Immature natural killer cell (primary cell): ENCODE measurements at regions not wholly inside any gene's neighbourhood (a gene's known extent, or its start where the extent isn't known, plus 50 kb on each side); places are given as distances from the start of the nearest gene placed in this dataset.
A peak's percentile ranks its signal among the peaks of the same experiment; 100 is the strongest.

Experiments
- DNase-seq, 3 donors: peaks; one replicate each; pipeline ENCODE4 v3.0.0; 2022; ENCODE audit warnings: mixed read lengths in 1 of 3
- H3K27ac Mint-ChIP-seq, 6 donors: one replicate each; pipeline ENCODE4 v1.8.0; 2020; ENCODE audit warnings: mixed read lengths in 6 of 6, mild to moderate bottlenecking in 5 of 6, inconsistent platforms in 4 of 6, moderate library complexity in 3 of 6
- H3K27me3 Mint-ChIP-seq, 3 donors: one replicate each; pipeline ENCODE4 v1.8.0; 2020 to 2021; ENCODE audit warnings: low read depth in 3 of 3, mild to moderate bottlenecking in 3 of 3, mixed read lengths in 3 of 3, moderate library complexity in 3 of 3, inconsistent platforms in 1 of 3
- H3K36me3 Mint-ChIP-seq, 3 donors: one replicate each; pipeline ENCODE4 v1.8.0; 2020; ENCODE audit warnings: mixed read lengths in 3 of 3, inconsistent platforms in 2 of 3, mild to moderate bottlenecking in 2 of 3
- H3K4me1 Mint-ChIP-seq, 2 donors: one replicate each; pipeline ENCODE4 v1.8.0; 2020; ENCODE audit warnings: inconsistent platforms in 2 of 2, mild to moderate bottlenecking in 2 of 2, mixed read lengths in 2 of 2, moderate library complexity in 1 of 2
- H3K4me3 Mint-ChIP-seq, 5 donors: one replicate each; pipeline ENCODE4 v1.8.0; 2020; ENCODE audit warnings: mild to moderate bottlenecking in 5 of 5, mixed read lengths in 5 of 5, inconsistent platforms in 3 of 5, moderate library complexity in 3 of 5
- H3K9me3 Mint-ChIP-seq, 6 donors: one replicate each; pipeline ENCODE4 v1.8.0; 2020; ENCODE audit warnings: mild to moderate bottlenecking in 6 of 6, mixed read lengths in 6 of 6, inconsistent platforms in 4 of 6, moderate library complexity in 3 of 6

DNA sequence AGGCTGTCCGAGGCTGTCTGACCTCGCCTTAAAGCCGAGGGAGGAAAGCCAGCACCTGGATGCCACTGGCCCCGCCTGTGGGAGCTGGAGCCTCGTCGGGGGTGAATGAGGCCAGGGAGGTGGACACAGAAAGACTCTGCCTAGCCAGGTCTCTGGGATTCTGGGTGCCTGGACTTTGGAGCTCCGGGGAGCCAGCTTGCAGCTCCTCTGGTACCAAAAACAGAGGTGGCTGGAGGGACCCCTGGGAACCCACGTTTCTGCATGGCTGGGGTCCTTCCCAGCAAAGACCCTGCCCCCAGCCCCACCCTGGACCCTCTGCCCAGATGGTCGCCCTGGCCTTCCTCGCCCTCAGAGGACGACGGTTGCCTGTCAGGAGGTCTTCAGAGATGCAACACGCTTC lies 239.7 kb downstream of the BRD1 start:
- peaks cover 0 to 5% (median 5%) of the 10 kb centered on the region in 3 donors for H3K27me3 Mint-ChIP-seq
- H3K36me3 Mint-ChIP-seq: peaks cover 0 to 4% (median 0%) of the 10 kb centered on the region in 3 donors
- no peaks in the 10 kb centered on the region for H3K9me3 Mint-ChIP-seq
- H3K27ac Mint-ChIP-seq: no peak overlapping the region
- peaks cover 0 to 6% of the 10 kb centered on the region in 2 donors for H3K4me1 Mint-ChIP-seq
- no peak for DNase-seq
- no peak overlapping the region for H3K4me3 Mint-ChIP-seq

DNA sequence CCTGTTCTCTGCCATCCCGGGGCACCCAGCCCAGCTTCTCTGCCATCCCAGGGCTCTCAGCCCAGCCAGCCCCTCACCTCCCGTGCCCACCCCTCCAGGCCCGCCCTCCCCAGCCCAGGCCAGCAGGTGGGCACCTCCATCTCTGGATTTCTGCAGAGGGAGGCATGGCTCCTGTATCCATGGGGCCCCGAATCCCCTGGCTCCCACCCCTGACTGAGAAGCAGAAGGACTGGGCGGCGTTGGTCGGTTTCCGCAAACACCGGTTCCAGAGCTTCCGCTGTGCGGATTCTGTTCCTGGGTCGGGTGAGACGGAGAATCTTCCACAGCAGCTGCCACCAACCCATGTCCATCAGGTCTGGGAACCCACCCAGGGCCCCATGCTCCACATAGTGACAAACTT lies 240.3 kb downstream of the BRD1 start:
- peaks cover 0 to 4% (median 0%) of the 10 kb centered on the region in 3 donors for H3K36me3 Mint-ChIP-seq
- H3K27me3 Mint-ChIP-seq: peaks cover 0 to 6% (median 5%) of the 10 kb centered on the region in 3 donors
- DNase-seq: no peak
- peaks cover 0 to 6% of the 10 kb centered on the region in 2 donors for H3K4me1 Mint-ChIP-seq
- H3K9me3 Mint-ChIP-seq: no peaks in the 10 kb centered on the region
- no peak overlapping the region for H3K4me3 Mint-ChIP-seq
- no peak overlapping the region for H3K27ac Mint-ChIP-seq

DNA sequence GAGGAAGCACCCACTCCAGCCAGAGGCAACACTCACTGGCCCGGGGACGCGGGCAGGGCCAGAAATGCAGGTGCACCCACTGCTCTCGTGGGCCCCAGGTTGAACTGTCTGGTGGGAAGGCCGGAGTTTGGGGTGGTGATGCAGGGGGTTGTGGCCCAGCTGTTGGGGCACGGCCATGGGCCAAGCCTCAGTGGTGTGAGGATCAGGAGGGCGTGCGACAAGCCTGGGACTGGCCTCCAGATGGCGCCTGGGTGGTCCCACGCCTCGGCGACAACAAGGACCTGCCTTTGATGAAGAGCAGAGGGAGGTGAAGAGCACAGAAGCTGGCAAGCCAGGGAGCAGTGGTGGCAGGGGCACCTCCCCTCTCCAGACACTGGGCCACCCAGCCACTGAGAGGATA lies 240.8 kb downstream of the BRD1 start:
- Mint-ChIP-seq H3K27me3 (peaks cover 0 to 6% (median 5%) of the 10 kb centered on the region in 3 donors), H3K36me3 (peaks cover 0 to 4% (median 0%) of the 10 kb centered on the region in 3 donors), H3K27ac (peak overlapping the region in 1 of 6 donors; percentile 24), H3K4me3 (no peak overlapping the region), H3K9me3 (no peaks in the 10 kb centered on the region), H3K4me1 (peaks cover 0 to 6% of the 10 kb centered on the region in 2 donors)
- DNase-seq: no peak

DNA sequence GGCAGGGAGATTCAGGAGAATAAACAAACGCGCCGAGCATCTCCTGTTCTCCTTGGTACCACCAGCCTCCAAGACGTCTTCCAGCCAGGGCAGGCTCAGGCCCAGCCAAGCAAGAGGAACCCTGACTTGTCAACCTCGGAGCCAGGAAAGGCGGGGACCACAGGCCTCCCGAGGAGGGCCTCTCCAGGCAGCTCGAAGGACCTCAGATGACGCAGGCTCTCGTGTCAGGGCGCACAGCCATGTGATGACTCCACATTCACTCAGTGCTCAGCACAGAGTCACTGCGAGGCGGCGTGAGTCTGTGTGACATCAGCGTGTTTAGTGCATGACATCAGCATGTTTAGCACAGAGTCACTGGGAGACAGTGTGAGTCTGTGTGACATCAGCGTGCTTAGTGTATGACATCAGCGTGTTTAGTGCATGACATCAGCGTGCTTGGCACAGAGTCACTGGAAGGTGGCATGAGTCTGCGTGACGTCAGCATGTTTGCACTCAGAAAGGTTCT lies 241.4 kb downstream of the BRD1 start:
- H3K27ac Mint-ChIP-seq: peak overlapping the region in 1 of 6 donors; percentile 24
- H3K36me3 Mint-ChIP-seq: peaks cover 0 to 4% (median 0%) of the 10 kb centered on the region in 3 donors
- H3K4me3 Mint-ChIP-seq: no peak overlapping the region
- no peaks in the 10 kb centered on the region for H3K9me3 Mint-ChIP-seq
- no peak for DNase-seq
- H3K4me1 Mint-ChIP-seq: peaks cover 0 to 6% of the 10 kb centered on the region in 2 donors
- H3K27me3 Mint-ChIP-seq: peaks cover 0 to 6% (median 5%) of the 10 kb centered on the region in 3 donors

DNA sequence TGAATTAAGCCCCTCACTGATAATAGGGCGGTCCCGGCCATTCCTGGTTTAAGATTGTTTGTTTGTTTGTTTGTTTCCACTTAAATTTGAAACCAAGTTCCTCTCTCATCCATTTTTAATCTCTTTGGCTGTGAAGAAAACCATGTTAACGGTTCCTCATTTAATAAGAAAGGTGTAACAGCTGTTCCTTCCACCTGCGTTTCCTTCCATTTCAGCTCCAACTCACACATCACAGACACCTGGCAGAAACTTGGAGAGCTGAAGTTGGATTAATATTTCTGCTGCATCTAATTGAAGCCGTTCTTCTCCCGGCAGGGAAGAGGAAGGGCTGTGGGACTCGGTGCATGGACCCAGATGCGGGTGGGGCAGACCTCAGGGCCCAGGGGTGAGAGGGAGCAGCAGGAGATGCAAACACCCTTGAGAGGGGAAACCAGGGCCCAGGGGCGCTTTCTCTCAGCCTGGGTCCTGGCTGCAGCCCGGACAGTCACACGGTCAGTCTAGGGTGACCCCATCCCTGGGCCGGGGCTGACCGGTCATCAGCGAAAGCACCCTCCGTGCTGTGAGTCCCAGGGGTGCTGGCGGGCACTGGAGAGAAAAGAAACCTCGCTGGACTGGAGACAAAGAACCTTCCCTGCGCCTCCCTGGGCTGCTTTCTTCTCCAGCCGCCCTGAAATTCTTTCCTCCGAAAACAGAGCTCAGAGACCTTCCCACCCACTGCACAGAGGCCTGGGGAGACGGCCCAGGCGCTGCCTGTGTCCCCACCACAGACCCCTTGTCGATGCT lies 242.0 kb downstream of the BRD1 start:
- H3K4me1 Mint-ChIP-seq: peaks cover 0 to 6% of the 10 kb centered on the region in 2 donors
- H3K27ac Mint-ChIP-seq: peak overlapping the region in 1 of 6 donors; percentile 23

DNA sequence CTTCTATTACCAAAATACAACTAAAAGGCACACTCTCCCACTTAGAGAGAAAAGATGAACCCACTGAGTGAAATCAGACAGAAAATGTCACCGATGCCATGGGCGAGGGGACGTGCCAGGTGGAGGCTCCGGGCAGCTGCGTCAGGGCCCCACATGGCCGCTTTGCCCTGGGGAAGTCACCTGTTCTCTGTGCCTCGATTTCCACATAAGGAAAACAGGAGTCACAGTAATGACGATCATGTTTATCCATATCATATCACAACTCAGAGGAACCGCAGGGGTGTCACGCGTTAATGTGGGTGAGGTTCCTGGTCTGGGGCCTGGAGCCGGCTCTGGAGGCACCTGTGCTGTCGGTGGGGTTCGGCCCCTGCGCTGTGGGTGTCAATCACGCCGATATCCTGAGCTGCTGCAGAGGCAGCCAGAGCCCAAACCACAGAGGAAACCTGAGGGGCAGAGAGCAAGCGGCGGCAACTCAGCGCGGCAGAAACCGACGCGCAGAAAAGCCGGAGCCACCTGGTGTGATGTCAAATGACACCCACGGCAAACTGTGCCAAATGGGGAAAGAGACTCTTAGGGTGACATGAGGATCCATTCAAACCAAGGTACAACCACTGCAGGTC lies 243.7 kb downstream of the BRD1 start:
- Mint-ChIP-seq H3K27ac (no peak overlapping the region), H3K4me1 (peaks cover 0 to 9% of the 10 kb centered on the region in 2 donors), H3K27me3 (peaks cover 0 to 6% (median 5%) of the 10 kb centered on the region in 3 donors), H3K36me3 (peaks cover 4% of the 10 kb centered on the region in 3 donors), H3K9me3 (peaks cover 0 to 5% (median 0%) of the 10 kb centered on the region in 6 donors), H3K4me3 (no peak overlapping the region)
- no peak for DNase-seq

More for the DNA sequence above, 242.0 kb downstream of the BRD1 start:
- DNase-seq: no peak
- Mint-ChIP-seq H3K4me3 (no peak overlapping the region), H3K9me3 (no peaks in the 10 kb centered on the region), H3K36me3 (peaks cover 0 to 4% (median 0%) of the 10 kb centered on the region in 3 donors), H3K27me3 (peaks cover 0 to 6% (median 5%) of the 10 kb centered on the region in 3 donors)

DNA sequence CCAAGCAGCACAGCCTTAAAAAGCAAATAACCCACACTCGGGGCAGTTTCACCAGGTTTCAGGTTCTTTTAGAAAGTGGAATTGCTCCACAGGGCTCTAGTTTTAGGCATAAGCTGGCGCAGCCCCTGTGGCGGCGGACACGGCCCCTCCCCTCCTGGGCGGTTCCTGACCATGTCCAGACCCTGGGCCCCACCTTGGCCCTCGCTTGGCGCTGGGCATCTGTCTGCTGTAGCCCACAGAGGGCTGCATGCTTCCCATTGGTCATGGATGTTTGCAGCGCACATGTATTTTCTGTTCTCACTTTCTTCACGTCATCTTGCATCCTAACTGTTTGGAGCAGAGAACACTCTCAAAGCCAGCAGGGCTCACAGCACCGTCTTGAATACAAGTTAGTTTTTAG lies 244.3 kb downstream of the BRD1 start:
- Mint-ChIP-seq H3K4me1 (peaks cover 0 to 7% of the 10 kb centered on the region in 2 donors), H3K9me3 (peaks cover 0 to 9% (median 1%) of the 10 kb centered on the region in 6 donors), H3K4me3 (no peak overlapping the region), H3K27ac (no peak overlapping the region), H3K27me3 (peaks cover 0 to 5% (median 4%) of the 10 kb centered on the region in 3 donors), H3K36me3 (peaks cover 4 to 5% (median 4%) of the 10 kb centered on the region in 3 donors)
- no peak for DNase-seq

DNA sequence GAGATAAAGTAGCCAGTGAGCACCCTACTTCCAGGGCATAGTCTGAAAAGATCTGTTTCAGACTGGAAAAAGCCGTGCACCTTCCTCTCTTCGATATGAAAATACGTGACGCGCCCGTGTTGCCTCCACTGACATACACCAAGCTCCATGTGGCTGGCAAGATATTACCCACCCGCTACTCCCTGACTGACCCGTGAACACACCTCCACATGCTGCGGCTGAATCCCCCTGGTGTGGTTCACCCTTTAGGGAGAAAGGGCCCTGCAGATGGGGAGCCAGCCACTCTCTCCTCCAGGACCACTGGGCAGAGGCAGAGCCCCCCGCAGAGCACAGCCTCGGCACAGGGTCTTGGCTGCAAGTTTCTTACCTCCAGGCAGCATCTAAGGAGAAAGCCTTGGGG lies 245.0 kb downstream of the BRD1 start:
- peaks cover 0 to 9% (median 1%) of the 10 kb centered on the region in 6 donors for H3K9me3 Mint-ChIP-seq
- DNase-seq: no peak
- H3K36me3 Mint-ChIP-seq: peaks cover 4 to 8% (median 4%) of the 10 kb centered on the region in 3 donors
- peak overlapping the region in 1 of 6 donors; percentile 41 for H3K27ac Mint-ChIP-seq
- H3K4me3 Mint-ChIP-seq: no peak overlapping the region
- H3K27me3 Mint-ChIP-seq: peaks cover 0 to 5% (median 4%) of the 10 kb centered on the region in 3 donors
- H3K4me1 Mint-ChIP-seq: peaks cover 0 to 7% of the 10 kb centered on the region in 2 donors

DNA sequence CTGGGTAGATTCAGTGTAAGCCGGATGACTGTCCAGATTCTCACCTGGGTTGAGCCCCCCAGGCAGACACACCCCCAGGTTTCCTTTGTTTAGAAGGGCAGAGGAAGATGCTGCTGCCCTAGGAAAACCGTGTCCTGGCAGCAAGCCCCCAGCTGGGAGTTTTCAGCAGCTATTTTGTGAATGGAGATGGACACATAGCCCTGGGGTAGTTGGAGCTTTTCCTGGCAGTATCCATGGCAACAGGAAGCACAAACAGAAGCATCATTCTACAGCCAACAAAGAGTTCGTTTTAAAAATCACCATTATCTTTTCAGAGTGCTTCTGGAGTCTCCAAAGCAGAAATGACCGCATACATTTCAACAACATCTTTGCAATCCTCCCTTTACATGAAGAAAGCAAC lies 245.5 kb downstream of the BRD1 start:
- peaks cover 0 to 5% (median 4%) of the 10 kb centered on the region in 3 donors for H3K27me3 Mint-ChIP-seq
- no peak for DNase-seq
- H3K36me3 Mint-ChIP-seq: peaks cover 4 to 8% (median 4%) of the 10 kb centered on the region in 3 donors
- no peak overlapping the region for H3K27ac Mint-ChIP-seq
- H3K4me3 Mint-ChIP-seq: no peak overlapping the region
- peaks cover 0 to 9% (median 1%) of the 10 kb centered on the region in 6 donors for H3K9me3 Mint-ChIP-seq
- peaks cover 0 to 10% of the 10 kb centered on the region in 2 donors for H3K4me1 Mint-ChIP-seq

DNA sequence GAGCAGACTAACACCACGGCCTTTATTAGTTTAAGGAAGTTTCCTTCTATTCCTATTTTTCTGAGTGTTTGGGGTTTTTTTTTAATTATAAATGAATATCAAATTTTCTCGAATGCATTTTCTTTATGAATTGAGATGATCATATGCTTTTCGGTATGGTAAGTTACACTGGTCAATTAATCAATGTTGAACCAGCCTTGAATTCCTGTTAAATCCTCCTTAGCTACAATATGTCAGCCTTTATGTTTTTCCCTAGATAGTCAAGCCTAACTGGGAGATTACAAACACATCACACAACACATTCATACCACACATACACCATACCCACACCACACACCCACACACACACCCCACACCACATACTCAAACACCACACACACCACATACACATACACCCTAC lies 247.6 kb downstream of the BRD1 start:
- Mint-ChIP-seq H3K27me3 (peaks cover 0 to 2% (median 0%) of the 10 kb centered on the region in 3 donors), H3K4me1 (peaks cover 0 to 10% of the 10 kb centered on the region in 2 donors), H3K9me3 (peaks cover 0 to 9% (median 1%) of the 10 kb centered on the region in 6 donors), H3K36me3 (peaks cover 4 to 8% (median 4%) of the 10 kb centered on the region in 3 donors), H3K4me3 (no peak overlapping the region), H3K27ac (no peak overlapping the region)
- DNase-seq: no peak

DNA sequence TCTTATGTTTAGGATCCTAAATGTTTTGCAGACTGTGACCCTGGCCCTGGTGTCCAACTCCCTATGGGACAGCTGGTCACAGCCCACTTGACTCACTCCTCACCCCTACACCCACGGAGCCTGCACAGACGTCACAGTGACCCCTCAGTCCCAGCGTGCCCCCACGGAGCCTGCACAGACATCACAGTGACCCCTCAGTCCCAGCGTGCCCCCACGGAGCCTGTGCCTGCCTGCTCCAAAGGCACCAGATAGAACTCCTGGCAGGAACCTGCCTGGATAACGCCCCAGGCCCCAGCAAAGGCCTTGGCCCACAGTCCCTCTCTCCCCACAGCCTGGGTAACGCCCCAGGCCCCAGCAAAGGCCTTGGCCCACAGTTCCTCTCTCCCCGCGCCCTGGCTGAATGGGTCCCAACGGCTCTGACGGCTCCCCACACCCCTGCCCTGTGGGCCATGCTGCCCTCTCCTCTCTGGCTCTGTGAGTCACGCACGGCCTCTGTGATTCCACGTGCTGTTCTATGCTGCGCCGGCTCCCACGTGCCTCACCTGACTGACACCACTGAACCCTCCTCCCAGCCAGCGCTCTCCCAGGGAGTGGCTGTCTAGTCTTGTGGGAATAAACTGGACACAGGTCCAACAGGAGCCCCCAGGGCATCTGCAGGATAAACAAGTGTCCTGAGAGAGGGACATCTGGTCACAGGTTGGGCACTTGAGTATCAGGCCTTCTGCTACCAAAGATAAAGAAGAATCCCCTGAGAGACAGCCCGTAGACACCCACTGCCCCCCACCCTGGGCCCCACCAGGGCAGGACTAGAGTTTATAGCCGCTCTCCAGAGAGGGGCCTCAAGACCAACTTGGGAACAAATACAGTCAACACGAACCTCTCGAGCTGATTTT lies 250.3 kb downstream of the BRD1 start:
- Mint-ChIP-seq H3K9me3 (peaks cover 0 to 9% (median 1%) of the 10 kb centered on the region in 6 donors), H3K27me3 (peaks cover 0 to 5% (median 0%) of the 10 kb centered on the region in 3 donors), H3K36me3 (peaks cover 4% of the 10 kb centered on the region in 3 donors), H3K4me3 (no peak overlapping the region), H3K4me1 (peaks cover 0 to 16% of the 10 kb centered on the region in 2 donors), H3K27ac (no peak overlapping the region)
- DNase-seq: no peak

DNA sequence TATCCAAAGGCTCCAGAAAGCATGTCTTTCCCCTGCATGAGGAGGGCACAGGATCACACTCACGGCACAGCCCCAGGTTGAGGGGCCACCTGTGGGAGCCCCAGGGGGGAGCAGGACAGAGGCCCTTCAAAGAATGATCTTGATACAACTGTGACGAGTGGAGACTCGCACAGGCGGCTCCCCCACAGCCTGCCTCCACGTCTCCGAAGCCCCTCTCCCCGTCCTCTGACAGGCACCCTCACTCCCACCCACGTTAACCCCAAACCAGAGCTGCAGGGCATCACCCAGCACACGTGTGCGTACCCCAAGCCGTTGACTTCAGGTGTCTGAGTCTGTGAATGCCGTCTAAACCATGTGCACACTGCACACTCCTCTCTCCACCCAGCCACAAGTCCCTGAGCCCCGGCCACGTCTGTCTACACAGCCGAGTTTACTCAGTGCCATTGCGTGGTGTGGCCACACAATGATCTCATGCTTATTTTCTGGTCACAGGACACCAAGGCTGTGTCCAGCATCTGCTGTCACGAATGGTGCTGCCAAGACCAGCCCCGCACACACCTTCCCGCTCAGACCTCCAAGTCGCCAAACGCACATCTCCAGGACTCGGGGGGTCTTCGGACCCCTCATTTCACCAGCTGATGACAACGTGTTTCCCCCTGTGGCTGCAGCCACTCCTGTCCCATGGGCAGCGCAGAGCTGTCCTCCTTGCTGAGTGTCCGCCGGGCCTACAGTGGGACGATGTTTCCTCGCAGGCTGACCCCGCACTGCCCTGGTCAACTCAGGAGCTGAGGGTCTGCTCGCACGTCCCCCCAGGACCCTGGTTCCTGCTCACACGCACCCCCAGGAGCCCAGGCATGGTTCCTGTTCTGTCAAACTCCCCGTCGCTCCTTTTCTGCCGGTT lies 251.2 kb downstream of the BRD1 start:
- Mint-ChIP-seq H3K9me3 (peaks cover 0 to 9% (median 1%) of the 10 kb centered on the region in 6 donors), H3K27me3 (peaks cover 0 to 5% (median 0%) of the 10 kb centered on the region in 3 donors), H3K27ac (no peak overlapping the region), H3K4me3 (no peak overlapping the region), H3K4me1 (peaks cover 0 to 16% of the 10 kb centered on the region in 2 donors), H3K36me3 (peaks cover 4% of the 10 kb centered on the region in 3 donors)
- DNase-seq: no peak
